ENCODE measurements at regions not wholly inside any gene's neighbourhood (a gene's known extent, or its start where the extent isn't known, plus 50 kb on each side); places are given as distances from the start of the nearest gene placed in this dataset.

- no peak overlapping the region for H3K4me3 ChIP-seq (ENCODE audit: low read depth, low read length)
- no peak for TF ChIP-seq CTCF (IDR thresholded peaks at IDR 0.05; ENCODE audit: control insufficient read depth, extremely low read depth, insufficient read depth)
- peak; percentile 26 for DNase-seq (ENCODE audit: low read depth)
Measured at GRCh38 chr11:97883086-97883485, 1137.7 kb upstream of the CNTN5 start.

- no peak for TF ChIP-seq CTCF (IDR thresholded peaks at IDR 0.05; ENCODE audit: control insufficient read depth, extremely low read depth, insufficient read depth)
- DNase-seq (ENCODE audit: low read depth) = peak; percentile 48
- H3K4me3 ChIP-seq (ENCODE audit: low read depth, low read length) = peak overlapping the region; percentile 14; the same call in 1 of the 2 replicates
Measured at GRCh38 chr11:97888641-97889040, 1132.1 kb upstream of the CNTN5 start.

GRCh38 chr11:97890466-97890865 lies 1130.3 kb upstream of the CNTN5 start:
- no peak for TF ChIP-seq CTCF (IDR thresholded peaks at IDR 0.05; ENCODE audit: control insufficient read depth, extremely low read depth, insufficient read depth)
- DNase-seq (ENCODE audit: low read depth) = no peak
- H3K4me3 ChIP-seq (ENCODE audit: low read depth, low read length) = no peak overlapping the region

GRCh38 chr11:97893612-97894011 lies 1127.1 kb upstream of the CNTN5 start:
- no peak for DNase-seq (ENCODE audit: low read depth)
- no peak for TF ChIP-seq CTCF (IDR thresholded peaks at IDR 0.05; ENCODE audit: control insufficient read depth, extremely low read depth, insufficient read depth)

GRCh38 chr11:97894978-97895377 lies 1125.8 kb upstream of the CNTN5 start:
- TF ChIP-seq CTCF (IDR thresholded peaks at IDR 0.05; ENCODE audit: control insufficient read depth, extremely low read depth, insufficient read depth) = no peak
- H3K4me3 ChIP-seq (ENCODE audit: low read depth, low read length) = no peak overlapping the region
- DNase-seq (ENCODE audit: low read depth) = no peak

More at GRCh38 chr11:97893612-97894011, 1127.1 kb upstream of the CNTN5 start:
- no peak overlapping the region for H3K4me3 ChIP-seq (ENCODE audit: low read depth, low read length)

- H3K4me3 ChIP-seq (ENCODE audit: low read depth, low read length) = no peak overlapping the region
- TF ChIP-seq CTCF (IDR thresholded peaks at IDR 0.05; ENCODE audit: control insufficient read depth, extremely low read depth, insufficient read depth) = no peak
- DNase-seq (ENCODE audit: low read depth) = no peak
Measured at GRCh38 chr11:97895572-97895971, 1125.2 kb upstream of the CNTN5 start.

GRCh38 chr11:97902828-97903227 lies 1117.9 kb upstream of the CNTN5 start:
- TF ChIP-seq CTCF (IDR thresholded peaks at IDR 0.05; ENCODE audit: control insufficient read depth, extremely low read depth, insufficient read depth) = no peak
- DNase-seq (ENCODE audit: low read depth) = no peak
- H3K4me3 ChIP-seq (ENCODE audit: low read depth, low read length) = no peak overlapping the region
